ENCODE measurements at regions not wholly inside any gene's neighbourhood (a gene's known extent, or its start where the extent isn't known, plus 50 kb on each side); places are given as distances from the start of the nearest gene placed in this dataset.

DNA sequence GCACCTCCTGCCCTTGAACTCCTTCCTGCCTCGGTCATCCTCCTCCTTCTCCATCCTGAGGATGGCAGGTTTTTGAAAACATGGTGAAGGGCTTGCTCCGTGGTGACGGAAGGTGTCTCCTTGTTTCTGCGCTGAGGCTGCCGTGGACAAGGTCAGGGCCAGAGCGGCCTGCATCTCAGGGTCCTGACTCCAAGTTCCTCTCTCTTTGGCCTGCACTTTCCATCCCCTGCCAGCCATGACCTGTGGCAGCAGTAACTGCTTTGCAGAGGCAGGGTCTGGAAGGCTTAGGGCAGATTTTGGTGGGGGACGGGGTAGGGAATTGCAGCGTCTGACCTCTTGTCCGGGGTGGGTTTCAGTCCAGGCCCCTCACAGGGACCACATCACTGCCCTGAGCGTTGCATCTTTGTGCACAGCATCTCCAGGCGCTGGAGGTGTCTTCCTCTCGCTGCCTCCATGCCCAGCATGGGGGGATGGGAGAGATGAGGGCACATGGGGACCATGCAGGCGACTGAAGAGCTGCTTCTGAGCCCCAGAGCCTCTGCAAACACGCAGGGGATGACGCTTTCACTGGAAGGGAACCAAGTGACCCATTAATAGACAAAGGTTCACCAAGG is 216.8 kb downstream of the TEX29 start:
- TF ChIP-seq CTCF (IDR thresholded peaks at IDR 0.05): no peak
- no peak for TF ChIP-seq POLR2A (IDR thresholded peaks at IDR 0.05)
- DNase-seq: no peak
- Histone ChIP-seq H3K36me3 (no peaks in the 10 kb centered on the region), H3K27ac (no peak overlapping the region), H3K4me3 (no peak overlapping the region), H3K4me1 (peaks cover 0 to 15% (median 0%) of the 10 kb centered on the region in 3 donors), H3K9me3 (no peaks in the 10 kb centered on the region), H3K27me3 (peaks cover 0 to 91% (median 8%) of the 10 kb centered on the region in 4 donors)
- WGBS, 2 donors: 79 to 90% methylated on average over 2 to 5 of the region's 15 CpGs
- intact Hi-C loops (cut with DNase I): no loop called here

DNA sequence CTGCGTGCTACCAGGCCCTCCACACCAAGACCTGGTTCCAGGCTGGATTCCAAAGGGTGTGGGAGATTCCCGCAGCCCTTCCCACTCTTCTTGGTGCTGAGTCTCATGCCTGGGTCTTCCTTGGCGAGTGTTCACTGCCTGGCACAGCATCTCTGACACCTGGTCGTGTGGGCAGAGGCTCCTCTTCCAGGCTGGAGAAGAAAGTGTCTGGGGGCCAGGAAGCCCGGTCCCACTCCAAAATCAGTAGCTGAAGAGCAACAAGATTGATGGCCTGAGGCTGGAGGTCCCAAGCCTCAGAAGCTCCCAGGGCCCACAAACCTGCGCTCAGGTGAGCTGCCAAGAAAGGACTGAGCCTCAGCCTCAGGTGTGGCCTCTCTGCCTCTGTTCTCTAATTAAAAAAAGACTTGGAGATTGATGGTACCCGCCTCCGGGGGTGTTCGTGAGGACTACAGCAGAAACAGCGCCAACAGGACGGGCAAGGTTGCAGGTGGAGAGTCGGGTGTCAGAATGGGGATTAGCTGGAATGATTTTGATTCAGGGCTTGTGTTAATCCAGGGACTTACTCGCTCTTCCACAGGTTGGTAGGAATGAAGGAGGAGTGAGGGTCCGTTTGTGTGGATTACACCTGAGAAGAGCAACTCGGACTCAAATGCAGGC is 217.5 kb downstream of the TEX29 start:
- Histone ChIP-seq H3K36me3 (no peaks in the 10 kb centered on the region), H3K9me3 (no peaks in the 10 kb centered on the region), H3K27ac (no peak overlapping the region), H3K4me3 (no peak overlapping the region), H3K27me3 (peaks cover 0 to 86% (median 8%) of the 10 kb centered on the region in 4 donors), H3K4me1 (peaks cover 0 to 15% (median 0%) of the 10 kb centered on the region in 3 donors)
- intact Hi-C loops (cut with DNase I): no loop called here
- 46 to 65% methylated on average over 10 to 12 of the region's 15 CpGs for WGBS, 2 donors
- no peak for DNase-seq
- no peak for TF ChIP-seq CTCF (IDR thresholded peaks at IDR 0.05)
- no peak for TF ChIP-seq POLR2A (IDR thresholded peaks at IDR 0.05)

DNA sequence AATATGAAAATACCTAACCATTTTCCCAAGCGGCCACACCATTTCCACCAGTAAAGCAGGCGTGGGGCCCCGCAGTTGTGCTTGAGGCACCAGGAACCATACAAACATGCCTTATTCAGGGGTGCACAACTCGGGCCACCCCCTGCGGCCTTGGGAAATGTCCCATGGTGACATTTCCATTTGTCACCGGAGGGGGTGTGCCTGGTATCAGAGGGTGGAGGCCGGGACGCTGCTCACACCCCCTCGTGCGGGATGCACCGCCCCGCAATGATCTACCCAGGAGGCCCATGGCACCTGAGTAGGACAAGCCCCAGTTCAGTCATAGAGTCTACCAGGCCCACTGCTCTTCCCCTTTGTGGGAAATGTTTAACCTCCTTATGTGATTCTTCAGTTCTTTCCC is 218.8 kb downstream of the TEX29 start:
- peaks cover 0 to 73% (median 8%) of the 10 kb centered on the region in 4 donors for H3K27me3 ChIP-seq
- no peak for DNase-seq
- intact Hi-C loops (cut with DNase I): no loop called here

DNA sequence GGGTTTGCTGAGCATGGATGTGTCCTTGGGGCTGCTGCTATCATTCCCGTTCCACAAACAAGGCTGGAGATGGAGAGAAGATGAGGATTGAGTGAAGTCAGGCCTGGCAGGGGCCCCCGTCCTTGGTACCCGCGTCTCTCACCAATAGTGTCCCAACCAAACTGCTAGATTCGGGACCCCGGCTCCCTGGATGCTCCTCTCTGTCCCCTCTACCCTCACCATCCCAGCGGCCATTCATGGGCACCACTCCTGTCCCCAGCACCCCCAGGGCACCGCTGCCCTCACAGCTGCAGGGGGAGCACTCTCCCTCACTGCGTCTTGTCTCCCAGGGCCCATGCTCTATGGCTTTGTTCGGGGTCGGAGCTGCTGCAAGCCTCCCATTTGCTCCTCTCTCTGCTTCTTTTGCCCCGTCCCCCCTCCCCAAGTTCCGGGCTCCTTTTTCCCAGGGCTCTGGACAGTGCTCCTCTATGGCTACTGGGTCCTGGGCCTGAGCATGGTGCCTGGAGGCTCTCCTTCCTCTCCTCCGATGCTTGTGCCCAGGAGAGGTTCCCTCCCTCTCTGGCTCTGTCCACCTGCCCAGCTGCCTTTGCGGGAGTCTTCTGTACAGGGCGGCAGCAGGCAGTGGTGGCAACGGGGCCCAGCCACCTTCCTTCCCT is 219.5 kb downstream of the TEX29 start:
- TF ChIP-seq POLR2A (IDR thresholded peaks at IDR 0.05) (no peak), CTCF (IDR thresholded peaks at IDR 0.05) (no peak)
- no peaks in the 10 kb centered on the region for H3K9me3 ChIP-seq
- H3K4me1 ChIP-seq: peaks cover 0 to 15% (median 0%) of the 10 kb centered on the region in 3 donors
- 82 to 92% methylated on average over 11 to 12 of the region's 17 CpGs for WGBS, 2 donors
- no peak for DNase-seq
- H3K27me3 ChIP-seq: peaks cover 0 to 66% (median 4%) of the 10 kb centered on the region in 4 donors
- H3K4me3 ChIP-seq: no peak overlapping the region
- intact Hi-C loops (cut with DNase I): no loop called here
- no peaks in the 10 kb centered on the region for H3K36me3 ChIP-seq
- H3K27ac ChIP-seq: no peak overlapping the region

More for the DNA sequence above, 218.8 kb downstream of the TEX29 start:
- no peak for TF ChIP-seq CTCF (IDR thresholded peaks at IDR 0.05)
- TF ChIP-seq POLR2A (IDR thresholded peaks at IDR 0.05): no peak
- Histone ChIP-seq H3K4me3 (no peak overlapping the region), H3K36me3 (no peaks in the 10 kb centered on the region), H3K4me1 (peaks cover 0 to 15% (median 0%) of the 10 kb centered on the region in 3 donors), H3K27ac (no peak overlapping the region), H3K9me3 (no peaks in the 10 kb centered on the region)
- WGBS, 2 donors: 67 to 85% methylated on average over 1 to 6 of the region's 12 CpGs

- no peak for DNase-seq
- TF ChIP-seq POLR2A (IDR thresholded peaks at IDR 0.05) (no peak), CTCF (IDR thresholded peaks at IDR 0.05) (no peak)
- no peak overlapping the region for H3K27ac ChIP-seq
- 79 to 89% methylated on average over 9 of the region's 10 CpGs for whole genome bisulfite sequencing, 2 donors
- peaks cover 0 to 4% (median 0%) of the 10 kb centered on the region in 3 donors for H3K9me3 ChIP-seq
- H3K4me1 ChIP-seq: peaks cover 0 to 15% (median 0%) of the 10 kb centered on the region in 3 donors
- no peaks in the 10 kb centered on the region for H3K36me3 ChIP-seq
- H3K27me3 ChIP-seq: peaks cover 0 to 60% (median under 1%) of the 10 kb centered on the region in 4 donors
- intact Hi-C loops (cut with DNase I): no loop called here
- H3K4me3 ChIP-seq: no peak overlapping the region
These were observed 220.0 kb downstream of the TEX29 start for GRCh38 chr13:111540486-111540885.
